Adrenal gland (tissue), 9 donors: ENCODE measurements at regions not wholly inside any gene's neighbourhood (a gene's known extent, or its start where the extent isn't known, plus 50 kb on each side); places are given as distances from the start of the nearest gene placed in this dataset.

Experiments
- DNase-seq, 7 donors: peaks; one replicate each; pipeline ENCODE4 v3.0.0-alpha.2; 2019 to 2020
- H3K27ac ChIP-seq, 5 donors: fragments of 200-600 bp; sonication (generic) in 4 of 5; 1 replicate in 3 of 5; 2 replicates in 2 of 5; pipeline versions ENCODE4 v1.5.1 to v1.8.0; 2016 to 2020; ENCODE audit warnings: mild to moderate bottlenecking in 1 of 5
- H3K27me3 ChIP-seq: fragments of 200-600 bp; 2 replicates; pipeline ENCODE4 v1.8.0; 2021
- H3K36me3 ChIP-seq, 2 donors: fragments of 200-600 bp; replicated peaks in 1 of 2; 1 replicate in 1 of 2; 2 replicates in 1 of 2; pipeline versions ENCODE4 v1.5.1 to v1.8.0; 2018 to 2022
- H3K4me1 ChIP-seq, 2 donors: fragments of 200-600 bp; replicated peaks in 1 of 2; 1 replicate in 1 of 2; 2 replicates in 1 of 2; pipeline versions ENCODE4 v1.5.1 to v1.8.0; 2018 to 2021
- H3K4me3 ChIP-seq, 4 donors: fragments of 200-600 bp; sonication (generic) in 3 of 4; one replicate each; pipeline ENCODE4 v1.5.1; 2016 to 2018
- H3K9me3 ChIP-seq, 3 donors: fragments of 200-600 bp; sonication (generic) in 1 of 3; replicated peaks in 1 of 3; 1 replicate in 2 of 3; 2 replicates in 1 of 3; pipeline versions ENCODE4 v1.5.1 to v1.8.0; 2016 to 2021
- POLR2A ChIP-seq, 2 donors: fragments of 450-650 bp; IDR thresholded peaks; one replicate each; pipeline ENCODE4 v1.6.1; 2017; ENCODE audit warnings: antibody characterized with exemption in 2 of 2, mild to moderate bottlenecking in 2 of 2, moderate library complexity in 1 of 2
- WGBS, 4 donors: extraction: QIAGEN DNeasy Blood & Tissue Kit in 2 of 4; methylation state at CpG; one replicate each; pipeline versions ENCODE4 v1.1.5 to v1.1.7; 2013 to 2017; 5-methylcytosine and 5-hydroxymethylcytosine counted together
- intact Hi-C, 2 donors: fragments of 100-400 bp; cut with DNase I; formaldehyde crosslinking; loops; one replicate each; pipeline versions ENCODE4 v1.14.1 to v1.15.0; 2022 to 2023
- TF ChIP-seq, protein P1 (sequence below), 6 experiments: fragments of 450-650 bp in 4 of 6; fragments of 200-600 bp in 2 of 6; sonication (generic) in 1 of 6; IDR thresholded peaks; 1 replicate in 5 of 6; 2 replicates in 1 of 6; pipeline versions ENCODE4 v1.5.1 to v1.8.0; 2016 to 2021; ENCODE audit warnings: antibody characterized with exemption in 6 of 6, mild to moderate bottlenecking in 2 of 6, moderate library complexity in 1 of 6
- donor health status: healthy with polysubstance abuse.
- donor health status: Bipolar disorder and iron deficiency.
- donor health status: DM: yes; HTN: yes; CAD: no.
- donor health status: DM: no; HTN: no; CAD: no.
- donor health status: DM: no; HTN: no; CAD: no.

DNA sequence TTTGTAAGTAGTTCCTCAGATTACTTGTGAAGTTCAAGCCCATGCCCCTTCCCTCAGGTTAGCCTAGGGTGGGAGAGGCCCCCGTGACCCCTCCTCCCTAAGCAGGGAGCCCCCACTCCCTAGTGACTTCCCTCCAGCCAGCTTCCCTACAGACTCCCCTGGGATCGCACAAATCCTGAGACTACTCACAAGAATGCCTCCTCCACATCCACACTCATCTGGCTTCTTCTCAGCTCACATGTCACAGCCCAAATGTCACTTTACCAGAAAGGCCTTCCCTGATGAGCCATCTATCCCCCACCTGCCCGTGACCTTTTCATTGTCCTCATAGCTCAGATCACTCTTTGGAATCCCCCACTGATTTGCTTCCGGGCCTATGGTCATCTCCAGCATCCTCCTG, 96.7 kb upstream of the ARAP3 start:
- intact Hi-C loops: no loop called here
- Histone ChIP-seq H3K27me3 (no peaks in the 10 kb centered on the region), H3K27ac (no peak overlapping the region), H3K4me3 (no peak overlapping the region), H3K36me3 (no peaks in the 10 kb centered on the region), H3K4me1 (no peaks in the 10 kb centered on the region), H3K9me3 (no peaks in the 10 kb centered on the region)
- TF ChIP-seq, protein P1, sequence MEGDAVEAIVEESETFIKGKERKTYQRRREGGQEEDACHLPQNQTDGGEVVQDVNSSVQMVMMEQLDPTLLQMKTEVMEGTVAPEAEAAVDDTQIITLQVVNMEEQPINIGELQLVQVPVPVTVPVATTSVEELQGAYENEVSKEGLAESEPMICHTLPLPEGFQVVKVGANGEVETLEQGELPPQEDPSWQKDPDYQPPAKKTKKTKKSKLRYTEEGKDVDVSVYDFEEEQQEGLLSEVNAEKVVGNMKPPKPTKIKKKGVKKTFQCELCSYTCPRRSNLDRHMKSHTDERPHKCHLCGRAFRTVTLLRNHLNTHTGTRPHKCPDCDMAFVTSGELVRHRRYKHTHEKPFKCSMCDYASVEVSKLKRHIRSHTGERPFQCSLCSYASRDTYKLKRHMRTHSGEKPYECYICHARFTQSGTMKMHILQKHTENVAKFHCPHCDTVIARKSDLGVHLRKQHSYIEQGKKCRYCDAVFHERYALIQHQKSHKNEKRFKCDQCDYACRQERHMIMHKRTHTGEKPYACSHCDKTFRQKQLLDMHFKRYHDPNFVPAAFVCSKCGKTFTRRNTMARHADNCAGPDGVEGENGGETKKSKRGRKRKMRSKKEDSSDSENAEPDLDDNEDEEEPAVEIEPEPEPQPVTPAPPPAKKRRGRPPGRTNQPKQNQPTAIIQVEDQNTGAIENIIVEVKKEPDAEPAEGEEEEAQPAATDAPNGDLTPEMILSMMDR (IDR thresholded peaks at IDR 0.05): no peak
- no peak for TF ChIP-seq POLR2A (IDR thresholded peaks at IDR 0.05)
- 77 to 86% (median 82%) methylated on average over 4 of the region's 4 CpGs for WGBS, 4 donors
- DNase-seq: no peak

- H3K4me1 ChIP-seq: no peaks in the 10 kb centered on the region
- no peaks in the 10 kb centered on the region for H3K9me3 ChIP-seq
- peak in 6 of 7 donors; percentile 17 to 59 (median 28) for DNase-seq
- TF ChIP-seq POLR2A (IDR thresholded peaks at IDR 0.05): no peak
- TF ChIP-seq, protein P1 (IDR thresholded peaks at IDR 0.05): no peak
- H3K4me3 ChIP-seq: no peak overlapping the region
- H3K27ac ChIP-seq: no peak overlapping the region
- no peaks in the 10 kb centered on the region for H3K27me3 ChIP-seq
- H3K36me3 ChIP-seq: no peaks in the 10 kb centered on the region
- intact Hi-C loops: no loop called here
- WGBS, 4 donors: 40 to 54% (median 44%) methylated on average over 9 to 11 of the region's 11 CpGs
Observed at GRCh38 chr5:141778206-141778605, 96.2 kb upstream of the ARAP3 start.

DNA sequence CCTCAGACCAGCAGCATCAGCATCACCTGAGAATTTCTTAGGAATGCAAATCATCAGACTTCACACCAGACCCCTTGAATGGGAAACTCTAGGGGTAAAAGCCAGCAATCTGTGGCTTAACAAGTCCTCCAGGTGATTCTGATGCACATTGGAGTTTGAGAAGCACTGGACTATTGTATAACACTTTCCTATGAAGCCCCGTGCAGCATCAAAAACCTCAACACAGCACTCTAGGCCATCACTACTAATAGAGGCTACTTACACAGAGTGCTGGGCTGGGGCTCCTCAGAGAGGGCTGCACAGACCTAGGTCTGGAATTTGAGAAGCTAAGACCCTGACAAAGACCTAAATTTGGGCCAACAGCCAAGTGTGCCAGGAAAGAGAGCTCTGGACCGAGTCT, 95.7 kb upstream of the ARAP3 start:
- H3K27me3 ChIP-seq: no peaks in the 10 kb centered on the region
- WGBS, 4 donors: 54 to 79% (median 68%) methylated on average over 1 to 2 of the region's 2 CpGs
- no peak overlapping the region for H3K4me3 ChIP-seq
- H3K36me3 ChIP-seq: no peaks in the 10 kb centered on the region
- no peaks in the 10 kb centered on the region for H3K4me1 ChIP-seq
- no peak for DNase-seq
- TF ChIP-seq POLR2A (IDR thresholded peaks at IDR 0.05): no peak
- TF ChIP-seq, protein P1 (IDR thresholded peaks at IDR 0.05): no peak
- H3K9me3 ChIP-seq: no peaks in the 10 kb centered on the region
- intact Hi-C loops: no loop called here
- H3K27ac ChIP-seq: no peak overlapping the region

- 69 to 84% (median 73%) methylated on average over 3 of the region's 3 CpGs for WGBS, 4 donors
- intact Hi-C loops: no loop called here
- H3K27ac ChIP-seq: no peak overlapping the region
- no peaks in the 10 kb centered on the region for H3K36me3 ChIP-seq
- TF ChIP-seq, protein P1 (IDR thresholded peaks at IDR 0.05): no peak
- no peak for TF ChIP-seq POLR2A (IDR thresholded peaks at IDR 0.05)
- H3K27me3 ChIP-seq: no peaks in the 10 kb centered on the region
- no peak overlapping the region for H3K4me3 ChIP-seq
- H3K4me1 ChIP-seq: no peaks in the 10 kb centered on the region
- H3K9me3 ChIP-seq: no peaks in the 10 kb centered on the region
- no peak for DNase-seq
Observed at GRCh38 chr5:141777130-141777529, 95.1 kb upstream of the ARAP3 start.
